Neural cell (in vitro differentiated cells): ENCODE measurements at regions not wholly inside any gene's neighbourhood (a gene's known extent, or its start where the extent isn't known, plus 50 kb on each side); places are given as distances from the start of the nearest gene placed in this dataset.

ENCODE experiments used
- CTCF ChIP-seq: fragments of 450-650 bp; IDR thresholded peaks from 2 replicates; pipeline ENCODE4 v1.5.1; 2014; ENCODE audit warnings: antibody characterized with exemption, mild to moderate bottlenecking, moderate library complexity; ENCODE audit not compliant: poor library complexity, severe bottlenecking
- EZH2 ChIP-seq: fragments of 200-600, 300-800 bp; shearing (Covaris generic), sonication (generic); IDR thresholded peaks from 2 replicates; pipeline ENCODE4 v1.6.1; 2014; ENCODE audit warnings: antibody characterized with exemption, low read length, borderline replicate concordance, mild to moderate bottlenecking; ENCODE audit not compliant: insufficient read depth, poor library complexity, severe bottlenecking
- RAD21 ChIP-seq: fragments of 450-650 bp; conservative IDR thresholded peaks from 2 replicates; pipeline ENCODE4 v1.6.1; 2014; ENCODE audit warnings: antibody characterized with exemption, mild to moderate bottlenecking, moderate library complexity
- SMC3 ChIP-seq: fragments of 450-650 bp; conservative IDR thresholded peaks from 2 replicates; pipeline ENCODE4 v1.6.1; 2014; ENCODE audit warnings: antibody characterized with exemption, mild to moderate bottlenecking, moderate library complexity; ENCODE audit not compliant: poor library complexity

DNA sequence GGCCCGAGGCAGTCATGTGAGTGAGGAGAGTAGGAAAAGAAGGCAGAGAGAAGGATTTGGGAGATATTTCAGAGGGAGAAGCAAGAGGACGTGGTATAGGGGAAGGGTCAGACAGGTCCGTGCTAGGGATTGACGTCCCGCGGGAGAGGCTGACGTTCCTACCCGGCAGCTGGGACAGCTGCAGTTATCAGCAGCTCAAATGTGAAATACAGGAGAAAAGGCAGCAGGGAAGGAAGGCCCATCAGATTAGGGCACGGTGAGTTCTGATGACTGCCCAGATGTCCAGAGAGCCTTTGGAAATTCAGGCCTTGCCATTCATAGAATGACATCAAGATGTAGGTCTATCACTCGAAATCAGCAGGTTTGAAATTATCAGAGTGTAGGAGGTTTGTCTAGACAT is 88.4 kb downstream of the IRS2 start:
- TF ChIP-seq SMC3 (no peak), CTCF (no peak), EZH2 (no peak), RAD21 (no peak)
